SK-N-SH treated with all-trans-retinoic acid at 6 μM for 48 hours (cell line): ENCODE measurements at regions not wholly inside any gene's neighbourhood (a gene's known extent, or its start where the extent isn't known, plus 50 kb on each side); places are given as distances from the start of the nearest gene placed in this dataset.

Source experiments
- ARNTL ChIP-seq: fragments of 450-650 bp; formaldehyde crosslinking; IDR thresholded peaks from 2 replicates; pipeline ENCODE4 v1.5.0; 2020; ENCODE audit warnings: low read depth, mild to moderate bottlenecking, moderate library complexity, borderline replicate concordance
- BACH2 ChIP-seq: fragments of 250-450 bp; sonication (Bioruptor Pico); IDR thresholded peaks from 2 replicates; pipeline ENCODE4 v1.9.0; 2021; ENCODE audit warnings: mild to moderate bottlenecking, borderline replicate concordance
- CREB5 ChIP-seq: fragments of 250-450 bp; sonication (Bioruptor Pico); IDR thresholded peaks from 2 replicates; pipeline ENCODE4 v1.5.1; 2020; ENCODE audit warnings: low read depth, mild to moderate bottlenecking, moderate library complexity
- CSDC2 ChIP-seq: fragments of 250-450 bp; sonication (Bioruptor Pico); IDR thresholded peaks from 2 replicates; pipeline ENCODE4 v1.5.0; 2020; ENCODE audit warnings: mild to moderate bottlenecking, moderate library complexity
- PATZ1 ChIP-seq: fragments of 250-450 bp; sonication (Bioruptor Pico); IDR thresholded peaks from 2 replicates; pipeline ENCODE4 v1.8.0; 2020; ENCODE audit warnings: mild to moderate bottlenecking, moderate library complexity, borderline replicate concordance
- PPARA ChIP-seq: fragments of 250-450 bp; sonication (Bioruptor Pico); IDR thresholded peaks from 2 replicates; pipeline ENCODE4 v1.5.0; 2020; ENCODE audit warnings: mild to moderate bottlenecking, borderline replicate concordance
- RARB ChIP-seq: fragments of 250-450 bp; sonication (Bioruptor Pico); IDR thresholded peaks from 2 replicates; pipeline ENCODE4 v1.8.0; 2021; ENCODE audit warnings: mild to moderate bottlenecking, moderate library complexity
- SNAI2 ChIP-seq: fragments of 250-450 bp; sonication (Bioruptor Pico); IDR thresholded peaks from 2 replicates; pipeline ENCODE4 v1.5.0; 2020; ENCODE audit warnings: mild to moderate bottlenecking, moderate library complexity
- ZC3H10 ChIP-seq: fragments of 250-450 bp; sonication (Bioruptor Pico); IDR thresholded peaks from 2 replicates; pipeline ENCODE4 v1.5.1; 2021; ENCODE audit warnings: mild to moderate bottlenecking, moderate library complexity
- ZFP3 ChIP-seq: fragments of 250-450 bp; sonication (Bioruptor Pico); IDR thresholded peaks from 2 replicates; pipeline ENCODE4 v1.5.0; 2020; ENCODE audit warnings: mild to moderate bottlenecking, moderate library complexity
- ZFP30 ChIP-seq: fragments of 450-650 bp; formaldehyde crosslinking; IDR thresholded peaks from 2 replicates; pipeline ENCODE4 v1.5.0; 2022; ENCODE audit warnings: mild to moderate bottlenecking, moderate library complexity
- TF ChIP-seq, protein P1 (sequence below): fragments of 250-450 bp; sonication (Bioruptor Pico); IDR thresholded peaks from 2 replicates; pipeline ENCODE4 v1.5.1; 2021; ENCODE audit warnings: mild to moderate bottlenecking, moderate library complexity

DNA sequence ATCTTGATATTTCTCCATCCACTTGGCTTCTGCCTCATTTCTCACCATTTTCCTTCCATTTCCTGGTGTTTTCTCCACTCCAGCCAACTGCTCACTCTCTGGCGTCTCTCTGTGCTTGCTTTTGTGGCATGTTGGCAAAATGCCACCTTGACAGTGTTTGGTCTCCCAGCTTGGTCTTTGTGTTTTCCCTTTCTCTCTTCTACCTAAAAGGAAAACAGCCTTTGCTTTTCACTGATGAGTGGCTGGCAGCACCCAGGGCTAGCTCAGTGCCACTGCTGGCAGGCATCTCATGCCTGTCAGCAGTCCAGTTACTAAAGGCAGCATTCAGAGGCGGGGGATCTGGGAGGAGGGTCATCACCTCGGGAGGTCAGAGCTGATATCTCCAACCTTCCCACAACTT, 55.3 kb upstream of the DSCAM start:
- no peak for TF ChIP-seq ZFP3 (CRISPR knock-in tag)
- TF ChIP-seq PPARA (CRISPR knock-in tag) = no peak
- no peak for TF ChIP-seq CREB5 (CRISPR knock-in tag)
- no peak for TF ChIP-seq RARB (CRISPR knock-in tag)
- no peak for TF ChIP-seq SNAI2 (CRISPR knock-in tag)
- no peak for TF ChIP-seq PATZ1 (CRISPR knock-in tag)
- no peak for TF ChIP-seq ZFP30 (CRISPR knock-in tag)
- TF ChIP-seq BACH2 (CRISPR knock-in tag) = no peak
- TF ChIP-seq, protein P1, sequence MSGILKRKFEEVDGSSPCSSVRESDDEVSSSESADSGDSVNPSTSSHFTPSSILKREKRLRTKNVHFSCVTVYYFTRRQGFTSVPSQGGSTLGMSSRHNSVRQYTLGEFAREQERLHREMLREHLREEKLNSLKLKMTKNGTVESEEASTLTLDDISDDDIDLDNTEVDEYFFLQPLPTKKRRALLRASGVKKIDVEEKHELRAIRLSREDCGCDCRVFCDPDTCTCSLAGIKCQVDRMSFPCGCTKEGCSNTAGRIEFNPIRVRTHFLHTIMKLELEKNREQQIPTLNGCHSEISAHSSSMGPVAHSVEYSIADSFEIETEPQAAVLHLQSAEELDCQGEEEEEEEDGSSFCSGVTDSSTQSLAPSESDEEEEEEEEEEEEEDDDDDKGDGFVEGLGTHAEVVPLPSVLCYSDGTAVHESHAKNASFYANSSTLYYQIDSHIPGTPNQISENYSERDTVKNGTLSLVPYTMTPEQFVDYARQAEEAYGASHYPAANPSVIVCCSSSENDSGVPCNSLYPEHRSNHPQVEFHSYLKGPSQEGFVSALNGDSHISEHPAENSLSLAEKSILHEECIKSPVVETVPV = no peak
- no peak for TF ChIP-seq CSDC2 (CRISPR knock-in tag)
- no peak for TF ChIP-seq ZC3H10 (CRISPR knock-in tag)
- TF ChIP-seq ARNTL (CRISPR knock-in tag) = no peak
